OCI-LY3 (cell line): ENCODE measurements at regions not wholly inside any gene's neighbourhood (a gene's known extent, or its start where the extent isn't known, plus 50 kb on each side); places are given as distances from the start of the nearest gene placed in this dataset.
"Not testable (repeated sequence)": the region's sequence is repeated elsewhere in the genome, so short reads cannot be mapped to it uniquely, and the experiment has no call there.

Experiments
- H2AFZ ChIP-seq: fragments of 200-600, 300-600 bp; shearing (Covaris generic); 2 replicates; pipeline ENCODE4 v1.6.0; 2014; ENCODE audit warnings: antibody characterized with exemption, low read depth, low read length
- H3K27ac ChIP-seq: fragments of 200-600, 300-600 bp; sonication (generic); 2 replicates; pipeline ENCODE4 v1.5.1; 2014; ENCODE audit warnings: mild to moderate bottlenecking, low read length, moderate library complexity, mixed read lengths
- H3K27me3 ChIP-seq: fragments of 200-600, 300-600 bp; sonication (generic); 2 replicates; pipeline ENCODE4 v1.6.1; 2014; ENCODE audit warnings: low read depth, low read length, mixed read lengths
- H3K36me3 ChIP-seq: fragments of 200-600, 300-600 bp; sonication (generic); replicated peaks from 2 replicates; pipeline ENCODE3; 2014; ENCODE audit warnings: low read depth, low read length, mixed read lengths
- H3K4me1 ChIP-seq: fragments of 300-600, 200-600 bp; sonication (generic); 2 replicates; pipeline ENCODE4 v1.6.1; 2014; ENCODE audit warnings: low read length, mixed read lengths
- H3K4me2 ChIP-seq: fragments of 200-600, 300-600 bp; sonication (generic); 2 replicates; pipeline ENCODE4 v1.6.1; 2014; ENCODE audit warnings: low read length, mixed read lengths
- H3K4me3 ChIP-seq: fragments of 300-600, 200-600 bp; sonication (generic); 2 replicates; pipeline ENCODE4 v1.5.1; 2014; ENCODE audit warnings: antibody characterized with exemption, mild to moderate bottlenecking, low read length, moderate library complexity
- H3K79me2 ChIP-seq: fragments of 300-600, 200-600 bp; shearing (Covaris generic); 2 replicates; pipeline ENCODE4 v1.6.1; 2014; ENCODE audit warnings: mild to moderate bottlenecking, low read length, mixed read lengths
- H3K9ac ChIP-seq: fragments of 300-600, 200-600 bp; shearing (Covaris generic); 2 replicates; pipeline ENCODE4 v1.6.0; 2014; ENCODE audit warnings: mild to moderate bottlenecking, low read length, moderate library complexity
- H3K9me3 ChIP-seq: fragments of 200-600, 300-600 bp; shearing (Covaris generic); 2 replicates; pipeline ENCODE4 v1.6.1; 2014; ENCODE audit warnings: low read length, mixed read lengths; ENCODE audit not compliant: insufficient read depth
- H4K20me1 ChIP-seq: fragments of 200-600, 300-600 bp; sonication (generic); 2 replicates; pipeline ENCODE4 v1.6.1; 2016; ENCODE audit warnings: low read length, mixed read lengths; ENCODE audit not compliant: insufficient read depth

GRCh38 chr1:149204396-149204795 lies 101.0 kb upstream of the NBPF9 start:
- H3K4me3 ChIP-seq, H3K27me3 ChIP-seq, H3K79me2 ChIP-seq, H3K9me3 ChIP-seq, H4K20me1 ChIP-seq, H3K4me2 ChIP-seq, H3K27ac ChIP-seq, H2AFZ ChIP-seq, H3K36me3 ChIP-seq, H3K9ac ChIP-seq, H3K4me1 ChIP-seq: not testable (repeated sequence)

GRCh38 chr1:149208836-149209235 lies 105.5 kb upstream of the NBPF9 start:
- not testable (repeated sequence) for H3K9me3 ChIP-seq, H3K79me2 ChIP-seq, H3K4me2 ChIP-seq, H3K27me3 ChIP-seq, H3K9ac ChIP-seq, H3K27ac ChIP-seq, H4K20me1 ChIP-seq, H3K4me1 ChIP-seq, H3K36me3 ChIP-seq, H2AFZ ChIP-seq, H3K4me3 ChIP-seq

GRCh38 chr1:149211757-149212420 lies 108.5 kb upstream of the NBPF9 start:
- not testable (repeated sequence) for H4K20me1 ChIP-seq, H3K9me3 ChIP-seq, H3K27ac ChIP-seq

DNA sequence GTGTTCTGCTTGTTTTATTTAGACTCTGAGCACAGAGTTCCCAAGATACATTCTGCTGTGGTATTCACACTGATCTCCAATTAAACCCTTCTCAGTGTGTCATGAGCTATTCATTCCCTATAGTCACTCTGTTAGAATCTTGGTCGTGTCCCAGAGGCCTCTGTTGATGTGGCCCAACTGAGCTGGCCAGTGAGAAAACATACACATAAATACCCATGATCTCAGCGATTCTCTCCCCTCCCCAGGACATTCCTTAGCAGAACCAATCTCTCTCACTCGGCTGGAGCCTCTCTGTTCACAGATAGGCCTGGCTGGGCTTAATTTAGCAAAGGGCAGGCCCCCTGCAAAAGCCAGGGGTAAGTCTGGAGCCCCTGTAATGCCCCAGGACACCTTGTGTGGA lies 109.6 kb upstream of the NBPF9 start:
- H3K4me3 ChIP-seq, H4K20me1 ChIP-seq, H2AFZ ChIP-seq, H3K27ac ChIP-seq, H3K4me2 ChIP-seq, H3K9me3 ChIP-seq, H3K36me3 ChIP-seq, H3K79me2 ChIP-seq, H3K4me1 ChIP-seq, H3K27me3 ChIP-seq, H3K9ac ChIP-seq: not testable (repeated sequence)

More at GRCh38 chr1:149211757-149212420, 108.5 kb upstream of the NBPF9 start:
- not testable (repeated sequence) for H3K9ac ChIP-seq, H2AFZ ChIP-seq, H3K27me3 ChIP-seq, H3K79me2 ChIP-seq, H3K4me3 ChIP-seq, H3K36me3 ChIP-seq, H3K4me2 ChIP-seq, H3K4me1 ChIP-seq

DNA sequence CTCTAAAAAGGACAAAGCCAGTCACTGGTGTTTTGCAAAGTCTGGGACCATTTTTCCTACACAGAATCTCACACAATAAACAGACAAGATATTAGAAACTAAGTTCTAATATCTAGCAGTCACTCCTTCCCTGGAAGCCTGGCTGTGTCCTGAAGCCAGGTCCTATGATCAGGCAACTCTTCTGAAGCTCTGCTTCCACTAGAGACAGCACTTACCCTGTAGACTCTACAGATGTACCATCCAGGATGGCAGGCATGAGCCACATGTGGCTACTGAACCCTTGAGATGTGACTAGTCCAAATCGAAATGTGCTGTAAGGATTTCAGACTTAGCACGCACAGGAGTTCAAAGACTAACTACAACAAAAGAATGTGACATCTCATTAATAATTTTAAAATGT lies 110.3 kb upstream of the NBPF9 start:
- not testable (repeated sequence) for H2AFZ ChIP-seq, H3K4me1 ChIP-seq, H3K79me2 ChIP-seq, H3K9ac ChIP-seq, H4K20me1 ChIP-seq, H3K27ac ChIP-seq, H3K4me2 ChIP-seq, H3K36me3 ChIP-seq, H3K9me3 ChIP-seq, H3K4me3 ChIP-seq, H3K27me3 ChIP-seq

- not testable (repeated sequence) for H3K79me2 ChIP-seq, H2AFZ ChIP-seq, H3K27ac ChIP-seq, H3K9ac ChIP-seq, H3K36me3 ChIP-seq, H3K4me1 ChIP-seq, H3K4me2 ChIP-seq, H3K9me3 ChIP-seq, H4K20me1 ChIP-seq, H3K27me3 ChIP-seq, H3K4me3 ChIP-seq
These were observed 115.0 kb upstream of the NBPF9 start for GRCh38 chr1:149218080-149218988.

- H3K4me2 ChIP-seq, H3K79me2 ChIP-seq, H3K27ac ChIP-seq, H4K20me1 ChIP-seq, H3K9me3 ChIP-seq, H3K4me1 ChIP-seq, H3K27me3 ChIP-seq, H2AFZ ChIP-seq, H3K36me3 ChIP-seq, H3K9ac ChIP-seq, H3K4me3 ChIP-seq: not testable (repeated sequence)
These were observed 116.2 kb upstream of the NBPF9 start for GRCh38 chr1:149219539-149219938.

- not testable (repeated sequence) for H3K9ac ChIP-seq, H2AFZ ChIP-seq, H3K79me2 ChIP-seq, H3K9me3 ChIP-seq, H3K27ac ChIP-seq, H3K36me3 ChIP-seq, H3K27me3 ChIP-seq, H3K4me3 ChIP-seq, H3K4me2 ChIP-seq, H4K20me1 ChIP-seq, H3K4me1 ChIP-seq
These were observed 117.2 kb upstream of the NBPF9 start for GRCh38 chr1:149220463-149221074.

DNA sequence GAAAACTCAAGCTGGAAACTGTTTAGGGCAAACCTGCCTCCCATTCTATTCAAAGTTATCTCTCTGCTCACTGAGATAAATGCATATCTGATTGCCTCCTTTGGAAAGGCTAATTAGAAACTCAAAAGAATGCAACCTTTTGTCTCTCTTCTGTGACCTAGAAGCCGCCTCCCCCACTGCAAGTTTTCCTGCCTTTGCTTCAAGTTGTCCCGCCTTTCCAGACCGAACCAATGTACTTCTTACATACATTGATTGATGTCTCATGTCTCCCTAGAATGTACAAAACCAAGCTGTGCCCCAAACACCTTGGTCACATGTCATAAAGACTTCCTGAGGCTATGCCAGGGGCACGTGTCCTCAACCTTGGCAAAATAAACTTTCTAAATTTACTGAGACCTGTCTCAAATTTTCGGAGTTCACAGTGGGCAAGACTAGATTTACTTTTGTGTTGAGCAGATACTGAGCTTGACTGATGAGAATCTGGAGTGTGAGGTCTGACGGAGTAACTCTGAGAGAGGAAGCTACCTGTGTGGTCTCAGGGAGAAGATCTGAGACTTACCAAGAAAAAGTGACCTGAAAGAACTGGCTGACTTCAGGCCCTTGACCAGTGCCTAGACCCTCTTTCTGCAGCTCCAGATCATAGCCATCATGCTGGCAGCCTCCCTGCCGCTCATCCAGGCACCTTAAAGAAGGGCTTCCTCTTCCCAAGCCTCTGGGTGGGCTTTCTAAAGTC lies 124.7 kb upstream of the NBPF9 start:
- not testable (repeated sequence) for H4K20me1 ChIP-seq, H3K79me2 ChIP-seq, H3K27ac ChIP-seq, H3K36me3 ChIP-seq, H3K4me3 ChIP-seq, H3K27me3 ChIP-seq, H3K4me2 ChIP-seq, H3K4me1 ChIP-seq, H2AFZ ChIP-seq, H3K9me3 ChIP-seq, H3K9ac ChIP-seq
